CD14-positive monocyte (primary cell): ENCODE measurements at regions not wholly inside any gene's neighbourhood (a gene's known extent, or its start where the extent isn't known, plus 50 kb on each side); places are given as distances from the start of the nearest gene placed in this dataset.

Experiments
- DNase-seq, 3 donors: peaks; one replicate each; pipeline ENCODE4 v3.0.0-alpha.2; 2011 to 2022
- H2AFZ ChIP-seq: 2 replicates; pipeline ENCODE4 v1.6.0; 2012; ENCODE audit warnings: mild to moderate bottlenecking, low read depth, low read length, inconsistent platforms; ENCODE audit not compliant: insufficient read depth, poor library complexity, severe bottlenecking
- H3K27ac ChIP-seq, 2 donors: 1 replicate in 1 of 2; 2 replicates in 1 of 2; pipeline ENCODE4 v1.5.1; 2012 to 2013; ENCODE audit warnings: low read length in 2 of 2, control low read depth in 1 of 2, inconsistent platforms in 1 of 2, low read depth in 1 of 2, mild to moderate bottlenecking in 1 of 2
- H3K27me3 ChIP-seq, 2 donors: one replicate each; pipeline versions ENCODE4 v1.6.0 to v1.6.1; 2011 to 2013; ENCODE audit warnings: low read length in 2 of 2; ENCODE audit not compliant: control insufficient read depth in 2 of 2, insufficient read depth in 2 of 2
- H3K36me3 ChIP-seq, 2 donors: replicated peaks in 1 of 2; 1 replicate in 1 of 2; 2 replicates in 1 of 2; pipeline versions ENCODE4 v1.5.1 to v1.6.1; 2012 to 2013; ENCODE audit warnings: low read length in 2 of 2, control low read depth in 1 of 2, inconsistent platforms in 1 of 2, mild to moderate bottlenecking in 1 of 2; ENCODE audit not compliant: insufficient read depth in 2 of 2, control insufficient read depth in 1 of 2
- H3K4me1 ChIP-seq, 2 donors: 1 replicate in 1 of 2; 2 replicates in 1 of 2; pipeline versions ENCODE4 v1.5.1 to v1.6.1; 2012 to 2013; ENCODE audit warnings: low read length in 2 of 2, control low read depth in 1 of 2, inconsistent platforms in 1 of 2, mild to moderate bottlenecking in 1 of 2, moderate library complexity in 1 of 2; ENCODE audit not compliant: insufficient read depth in 2 of 2, control insufficient read depth in 1 of 2
- H3K4me2 ChIP-seq: replicated peaks from 2 replicates; pipeline ENCODE3; 2012; ENCODE audit warnings: low read length, moderate library complexity, mild to moderate bottlenecking; ENCODE audit not compliant: poor library complexity, severe bottlenecking; ENCODE audit errors: extremely low read depth
- H3K4me3 ChIP-seq, 3 experiments: fragments of 200-600 bp in 1 of 3; sonication (generic) in 1 of 3; replicated peaks in 1 of 3; 1 replicate in 2 of 3; 2 replicates in 1 of 3; pipeline ENCODE4 v1.5.1; 2011 to 2013; ENCODE audit warnings: low read length in 3 of 3, mild to moderate bottlenecking in 3 of 3, control low read depth in 2 of 3, low read depth in 2 of 3, inconsistent platforms in 1 of 3, moderate library complexity in 1 of 3
- H3K79me2 ChIP-seq: 2 replicates; pipeline ENCODE4 v1.6.0; 2012; ENCODE audit warnings: mild to moderate bottlenecking, control low read depth, inconsistent platforms, low read length, moderate library complexity; ENCODE audit not compliant: insufficient read depth
- H3K9ac ChIP-seq: 2 replicates; pipeline ENCODE4 v1.6.0; 2017; ENCODE audit warnings: low read length, mild to moderate bottlenecking; ENCODE audit not compliant: insufficient read depth, poor library complexity, severe bottlenecking
- H3K9me3 ChIP-seq, 2 donors: replicated peaks in 1 of 2; 1 replicate in 1 of 2; 2 replicates in 1 of 2; pipeline versions ENCODE4 v1.5.1 to v1.6.1; 2012 to 2013; ENCODE audit warnings: low read length in 2 of 2, control low read depth in 1 of 2; ENCODE audit not compliant: control insufficient read depth in 1 of 2, insufficient read depth in 1 of 2
- H4K20me1 ChIP-seq: 2 replicates; pipeline ENCODE4 v1.6.0; 2012; ENCODE audit warnings: mild to moderate bottlenecking, low read length, control low read depth, moderate library complexity; ENCODE audit not compliant: insufficient read depth
- H3K27ac Mint-ChIP-seq, 7 donors: one replicate each; pipeline ENCODE4 v1.8.0; 2020; ENCODE audit warnings: mild to moderate bottlenecking in 7 of 7, mixed read lengths in 7 of 7, moderate library complexity in 6 of 7, inconsistent platforms in 2 of 7
- H3K27me3 Mint-ChIP-seq, 3 donors: one replicate each; pipeline ENCODE4 v1.8.0; 2021 to 2022; ENCODE audit warnings: low read depth in 3 of 3, mild to moderate bottlenecking in 3 of 3, mixed read lengths in 3 of 3, moderate library complexity in 3 of 3, inconsistent platforms in 1 of 3
- H3K36me3 Mint-ChIP-seq, 2 donors: one replicate each; pipeline ENCODE4 v1.8.0; 2020; ENCODE audit warnings: mixed read lengths in 2 of 2, inconsistent platforms in 1 of 2, mild to moderate bottlenecking in 1 of 2
- H3K4me1 Mint-ChIP-seq: one replicate; pipeline ENCODE4 v1.8.0; 2020; ENCODE audit warnings: mild to moderate bottlenecking, mixed read lengths
- H3K4me3 Mint-ChIP-seq, 2 donors: one replicate each; pipeline ENCODE4 v1.8.0; 2020; ENCODE audit warnings: mild to moderate bottlenecking in 2 of 2, mixed read lengths in 2 of 2, moderate library complexity in 1 of 2
- H3K9me3 Mint-ChIP-seq, 7 donors: one replicate each; pipeline ENCODE4 v1.8.0; 2020 to 2022; ENCODE audit warnings: mixed read lengths in 7 of 7, mild to moderate bottlenecking in 6 of 7, moderate library complexity in 6 of 7, inconsistent platforms in 2 of 7
- WGBS: methylation state at CpG from one replicate; pipeline ENCODE4 v1.1.5; 2013; ENCODE audit warnings: missing lambda C conversion rate; ENCODE audit not compliant: insufficient coverage; 5-methylcytosine and 5-hydroxymethylcytosine counted together
- intact Hi-C, 2 donors: fragments of 100-400 bp; cut with micrococcal nuclease; formaldehyde crosslinking; loops; one replicate each; pipeline versions ENCODE4 v1.15.0 to v1.15.1; 2023
- TF ChIP-seq, protein P1 (sequence below): fragments of 200-600 bp; IDR thresholded peaks from one replicate; pipeline ENCODE4 v1.8.0; 2022; ENCODE audit warnings: antibody characterized with exemption, mild to moderate bottlenecking

- H3K36me3 ChIP-seq = no peaks in the 10 kb centered on the region
- H3K9me3 ChIP-seq = no peaks in the 10 kb centered on the region
- Mint-ChIP-seq H3K27me3 (peaks cover 0 to 1% (median 0%) of the 10 kb centered on the region in 3 donors), H3K27ac (no peak overlapping the region), H3K9me3 (peaks cover 0 to 8% (median 5%) of the 10 kb centered on the region in 7 donors), H3K4me1 (no peaks in the 10 kb centered on the region), H3K36me3 (no peaks in the 10 kb centered on the region), H3K4me3 (no peak overlapping the region)
- H3K27me3 ChIP-seq = no peaks in the 10 kb centered on the region
- no peak overlapping the region for H3K4me2 ChIP-seq
- no peak for DNase-seq
- no peak overlapping the region for H3K27ac ChIP-seq
- no peak overlapping the region for H3K4me3 ChIP-seq
- no CpG with 5 or more reads among the region's 1 CpG for WGBS
- no peaks in the 10 kb centered on the region for H3K4me1 ChIP-seq
- H3K9ac ChIP-seq = no peak overlapping the region
- no peaks in the 10 kb centered on the region for H4K20me1 ChIP-seq
- H3K79me2 ChIP-seq = no peaks in the 10 kb centered on the region
- intact Hi-C loops = no loop called here
- H2AFZ ChIP-seq = no peak overlapping the region
- TF ChIP-seq, protein P1, sequence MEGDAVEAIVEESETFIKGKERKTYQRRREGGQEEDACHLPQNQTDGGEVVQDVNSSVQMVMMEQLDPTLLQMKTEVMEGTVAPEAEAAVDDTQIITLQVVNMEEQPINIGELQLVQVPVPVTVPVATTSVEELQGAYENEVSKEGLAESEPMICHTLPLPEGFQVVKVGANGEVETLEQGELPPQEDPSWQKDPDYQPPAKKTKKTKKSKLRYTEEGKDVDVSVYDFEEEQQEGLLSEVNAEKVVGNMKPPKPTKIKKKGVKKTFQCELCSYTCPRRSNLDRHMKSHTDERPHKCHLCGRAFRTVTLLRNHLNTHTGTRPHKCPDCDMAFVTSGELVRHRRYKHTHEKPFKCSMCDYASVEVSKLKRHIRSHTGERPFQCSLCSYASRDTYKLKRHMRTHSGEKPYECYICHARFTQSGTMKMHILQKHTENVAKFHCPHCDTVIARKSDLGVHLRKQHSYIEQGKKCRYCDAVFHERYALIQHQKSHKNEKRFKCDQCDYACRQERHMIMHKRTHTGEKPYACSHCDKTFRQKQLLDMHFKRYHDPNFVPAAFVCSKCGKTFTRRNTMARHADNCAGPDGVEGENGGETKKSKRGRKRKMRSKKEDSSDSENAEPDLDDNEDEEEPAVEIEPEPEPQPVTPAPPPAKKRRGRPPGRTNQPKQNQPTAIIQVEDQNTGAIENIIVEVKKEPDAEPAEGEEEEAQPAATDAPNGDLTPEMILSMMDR = no peak
Measured at GRCh38 chr13:54599413-54599812, 1570.8 kb downstream of the OLFM4 start.

DNA sequence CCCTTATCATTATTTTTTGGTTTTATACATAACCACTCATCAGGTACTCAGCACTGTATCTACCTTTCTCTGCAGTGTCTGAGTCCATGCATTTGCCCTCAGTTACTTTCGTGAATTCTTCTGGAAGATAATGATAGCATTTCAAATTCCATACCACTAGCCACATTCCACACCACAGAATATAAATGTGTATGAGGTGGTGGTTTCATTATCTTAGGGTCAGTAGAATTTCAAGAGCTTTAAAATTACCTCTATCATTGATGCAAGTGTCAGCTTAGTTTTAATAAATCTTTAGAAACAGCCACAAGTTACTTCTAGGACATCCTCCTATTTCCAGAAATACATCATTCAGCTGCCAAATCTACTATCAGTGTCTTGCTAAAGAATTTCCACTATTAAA is 1578.3 kb downstream of the OLFM4 start:
- no peak overlapping the region for H3K4me2 ChIP-seq
- no peaks in the 10 kb centered on the region for H3K9me3 ChIP-seq
- no peak overlapping the region for H3K4me3 ChIP-seq
- H3K79me2 ChIP-seq = no peaks in the 10 kb centered on the region
- Mint-ChIP-seq H3K36me3 (no peaks in the 10 kb centered on the region), H3K4me3 (no peak overlapping the region), H3K27me3 (no peaks in the 10 kb centered on the region), H3K4me1 (no peaks in the 10 kb centered on the region), H3K9me3 (peaks cover 0 to 7% (median 5%) of the 10 kb centered on the region in 7 donors), H3K27ac (no peak overlapping the region)
- H3K27me3 ChIP-seq = no peaks in the 10 kb centered on the region
- no CpG with 5 or more reads among the region's 1 CpG for whole genome bisulfite sequencing
- H3K36me3 ChIP-seq = no peaks in the 10 kb centered on the region
- no peak overlapping the region for H3K9ac ChIP-seq
- H3K4me1 ChIP-seq = no peaks in the 10 kb centered on the region
- no peak overlapping the region for H3K27ac ChIP-seq
- no peaks in the 10 kb centered on the region for H4K20me1 ChIP-seq
- H2AFZ ChIP-seq = no peak overlapping the region
- no peak for DNase-seq
- TF ChIP-seq, protein P1 = no peak
- intact Hi-C loops = no loop called here
